IPS-NIHi7 (cell line): ENCODE measurements at regions not wholly inside any gene's neighbourhood (a gene's known extent, or its start where the extent isn't known, plus 50 kb on each side); places are given as distances from the start of the nearest gene placed in this dataset.
A peak's percentile ranks its signal among the peaks of the same experiment; 100 is the strongest.
"Not testable (repeated sequence)": the region's sequence is repeated elsewhere in the genome, so short reads cannot be mapped to it uniquely, and the experiment has no call there.

ENCODE experiments used
- DNase-seq: peaks from one replicate; pipeline ENCODE4 v3.0.0; 2012; ENCODE audit warnings: mixed read lengths; ENCODE audit errors: extremely low spot score

DNA sequence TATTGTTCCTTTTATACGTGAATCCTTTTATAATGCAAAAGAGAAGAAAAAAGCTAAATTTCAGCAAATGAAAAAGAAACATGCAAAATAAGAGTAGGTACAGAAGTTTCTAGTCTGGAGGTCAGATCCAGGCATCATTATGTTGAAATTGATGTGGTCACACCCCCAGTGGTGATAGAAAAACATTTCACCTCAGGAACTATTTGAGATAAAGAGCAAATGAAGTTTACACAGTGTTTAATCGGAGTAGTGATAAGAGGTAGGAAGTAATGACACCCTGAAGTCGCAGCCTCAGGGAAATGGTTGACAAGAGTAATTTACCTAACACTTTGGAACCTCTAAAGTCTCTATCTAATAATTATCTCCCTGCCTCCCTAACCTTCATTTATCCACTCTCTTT, 536.0 kb upstream of the STEAP1 start:
- DNase-seq = no peak

DNA sequence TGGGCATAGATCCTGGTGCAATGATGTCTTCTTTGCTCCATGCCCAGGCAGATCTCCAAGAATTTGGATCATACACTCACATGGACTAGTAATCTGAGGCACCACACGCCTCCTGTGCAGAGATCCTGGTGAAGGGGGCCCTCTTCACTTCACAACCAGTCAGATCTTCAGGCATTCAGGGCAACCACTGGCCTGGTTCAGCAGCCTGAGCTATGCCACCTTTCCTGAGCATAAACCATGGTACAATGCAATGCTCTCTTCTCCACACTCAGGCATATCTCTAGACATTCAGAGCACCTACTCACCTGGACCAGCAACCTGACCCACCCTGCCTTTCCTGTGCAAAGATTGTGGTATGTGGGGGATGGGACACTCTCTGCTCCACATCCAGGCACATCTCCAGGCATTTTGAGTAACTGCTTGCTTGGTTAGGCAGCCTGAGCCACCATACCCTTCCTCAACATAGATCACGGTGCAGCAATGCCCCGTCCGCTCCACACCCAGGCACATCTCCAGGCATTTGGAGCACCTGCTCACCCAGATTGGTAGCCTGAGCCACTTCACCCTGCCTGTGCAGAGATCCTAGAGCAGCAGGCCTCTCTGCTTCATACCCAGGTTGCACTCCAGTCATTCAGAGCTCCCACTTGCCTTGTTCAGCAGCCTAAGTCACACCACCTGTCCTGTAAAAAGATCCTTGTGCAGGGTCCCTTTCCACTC, 532.2 kb upstream of the STEAP1 start:
- DNase-seq = no peak

- peak; percentile 52 for DNase-seq
Observed at GRCh38 chr7:89623018-89623672, 531.1 kb upstream of the STEAP1 start.

DNA sequence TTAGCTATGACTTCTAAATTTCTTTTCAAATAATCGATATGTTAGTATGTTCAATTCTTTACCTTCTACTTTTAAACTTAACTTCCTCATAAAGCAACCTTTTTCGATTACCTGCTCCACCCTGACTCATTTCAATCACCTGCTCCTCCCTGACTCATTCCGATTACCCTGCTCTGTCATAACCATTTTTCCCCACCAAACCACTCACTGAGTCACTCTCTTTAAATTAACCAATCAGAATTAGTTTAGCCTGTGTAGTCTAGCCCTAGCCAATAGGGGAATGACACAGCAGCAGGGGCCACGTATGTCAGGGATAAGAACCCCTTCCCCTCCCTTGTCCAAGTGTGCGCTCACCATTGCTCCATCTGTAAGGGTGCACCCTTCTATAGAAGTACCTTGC, 530.1 kb upstream of the STEAP1 start:
- DNase-seq = not testable (repeated sequence)

DNA sequence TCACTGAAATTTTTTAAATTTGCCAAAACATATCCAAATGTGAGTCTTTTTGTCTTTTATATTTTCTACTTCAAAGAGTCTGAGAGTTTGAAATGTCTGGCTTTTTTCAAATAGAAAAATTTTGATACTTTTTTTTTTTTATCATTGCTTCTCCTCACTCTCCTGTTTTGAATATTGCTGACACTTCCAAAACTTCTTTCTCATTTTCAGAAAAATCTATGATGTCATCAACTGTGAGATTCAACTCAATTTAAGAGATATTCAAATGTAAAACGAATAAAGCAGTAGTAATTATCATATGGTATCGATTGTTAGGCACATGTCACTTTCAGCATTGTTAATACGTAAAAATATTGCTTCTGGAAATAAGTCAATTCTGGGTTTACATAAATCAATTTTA, 505.8 kb upstream of the STEAP1 start:
- DNase-seq = no peak

- DNase-seq = no peak
Observed at GRCh38 chr7:89655946-89656345, 498.3 kb upstream of the STEAP1 start.

DNA sequence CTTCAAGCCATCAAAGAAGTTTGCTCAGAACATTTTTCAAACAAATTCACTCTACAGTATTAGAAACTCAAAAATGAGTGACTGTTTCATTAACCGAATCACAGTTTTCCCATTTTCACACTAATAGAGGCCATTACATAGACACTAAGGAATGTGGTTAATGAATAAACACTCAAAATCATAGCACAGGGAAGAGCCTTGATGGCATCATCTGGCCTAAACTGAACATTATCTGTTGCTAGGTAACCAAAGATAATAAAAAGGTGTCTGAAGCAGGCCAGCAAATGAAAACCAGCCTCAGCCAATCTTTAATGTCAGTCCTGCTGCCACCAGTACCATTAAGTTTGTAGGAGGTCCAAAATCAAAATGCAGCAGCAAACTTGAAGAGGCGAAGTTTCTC, 492.4 kb upstream of the STEAP1 start:
- no peak for DNase-seq

- DNase-seq = no peak
Observed at GRCh38 chr7:89666136-89666835, 488.0 kb upstream of the STEAP1 start.

GRCh38 chr7:89680161-89680560, 474.1 kb upstream of the STEAP1 start:
- no peak for DNase-seq

DNA sequence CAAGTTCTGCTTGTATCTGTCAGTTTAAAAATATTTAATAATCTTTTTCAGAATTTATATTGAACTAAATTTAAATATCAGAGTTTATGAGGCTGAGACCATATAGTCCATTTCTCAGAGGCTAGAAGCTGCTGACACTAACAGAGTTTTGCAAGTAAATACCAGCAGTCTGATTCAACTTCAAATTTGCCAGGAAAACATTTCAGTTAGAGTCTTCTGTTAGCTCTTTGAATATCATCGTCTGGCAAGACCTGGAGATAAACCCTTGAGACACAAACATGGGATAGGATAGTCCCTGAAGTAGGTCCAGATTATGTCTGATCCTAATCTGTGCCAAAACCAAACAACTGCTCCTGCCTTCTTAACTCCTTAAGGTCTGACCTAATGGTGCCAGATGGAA, 472.8 kb upstream of the STEAP1 start:
- DNase-seq = no peak

DNA sequence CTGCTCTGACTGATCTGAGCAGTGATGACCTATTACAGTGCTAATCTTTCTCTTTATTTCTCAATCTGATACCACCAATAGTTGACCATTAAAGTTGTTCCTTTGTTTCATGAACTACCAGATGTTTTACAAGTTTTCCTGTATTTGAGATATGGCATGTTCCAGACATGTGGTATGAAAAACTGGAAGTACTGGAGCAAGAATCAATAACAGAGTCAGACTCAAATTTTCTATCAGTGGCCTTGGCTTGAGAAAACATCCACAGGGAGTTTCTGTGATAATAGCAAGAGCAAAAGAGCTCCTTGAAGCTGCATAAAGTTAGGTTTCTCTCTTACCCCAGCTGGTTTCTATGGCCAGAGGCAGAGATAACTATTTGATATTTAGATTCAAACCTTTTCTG, 469.0 kb upstream of the STEAP1 start:
- DNase-seq = no peak

DNA sequence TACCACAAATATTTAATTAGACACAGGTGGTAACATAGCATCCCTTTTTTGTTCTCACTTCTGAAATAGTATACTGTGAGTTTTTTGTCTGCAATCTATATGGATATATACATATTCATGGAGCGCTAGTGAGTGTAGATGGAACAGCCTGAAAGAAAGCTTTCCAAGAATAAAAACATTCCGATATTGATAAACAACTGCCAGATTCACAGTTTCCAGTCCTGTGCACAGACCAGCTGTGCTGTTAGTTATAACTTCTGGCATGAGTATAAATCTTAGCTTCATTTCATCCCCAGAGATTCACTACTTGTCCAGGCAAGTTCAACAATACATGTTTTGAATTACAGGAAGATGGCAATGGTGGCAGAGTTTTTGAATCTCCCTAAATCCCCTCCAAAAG, 467.1 kb upstream of the STEAP1 start:
- DNase-seq = no peak

GRCh38 chr7:89695241-89695640, 459.0 kb upstream of the STEAP1 start:
- no peak for DNase-seq

DNA sequence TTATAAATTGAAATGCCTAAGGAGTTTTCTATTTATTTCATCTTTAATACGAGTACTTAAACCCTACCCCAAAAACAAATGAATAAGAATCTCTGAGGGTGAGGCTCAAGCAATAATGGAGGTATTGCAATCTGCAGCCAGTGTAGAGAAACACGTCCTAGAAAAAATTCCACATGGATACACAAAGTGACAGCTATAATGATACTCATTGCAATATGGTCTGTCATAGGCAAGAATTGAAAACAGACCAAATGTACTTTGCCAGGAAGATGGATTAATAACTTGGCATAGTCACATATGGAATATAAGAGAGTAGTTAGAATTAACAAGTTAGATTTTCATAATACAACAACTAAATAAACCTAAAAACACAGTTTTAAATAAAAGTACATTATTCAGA, 440.1 kb upstream of the STEAP1 start:
- no peak for DNase-seq

DNA sequence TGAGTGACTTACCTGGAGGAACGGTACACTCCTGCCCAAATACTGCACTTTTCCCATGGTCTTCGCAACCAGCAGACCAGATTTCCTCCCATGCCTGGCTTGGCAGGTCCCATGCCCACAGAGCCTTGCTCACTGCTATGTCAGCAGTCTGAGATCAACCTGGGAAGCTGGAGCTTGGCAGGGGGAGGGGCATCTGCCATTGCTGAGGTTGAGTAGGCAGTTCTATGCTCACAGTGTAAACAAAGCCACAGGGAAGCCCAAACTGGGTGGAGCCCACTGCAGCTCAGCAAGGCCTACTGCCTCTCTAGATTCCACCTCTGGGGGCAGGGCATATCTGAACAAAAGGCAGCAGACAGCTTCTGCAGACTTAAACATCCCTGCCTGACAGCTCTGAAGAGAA, 435.3 kb upstream of the STEAP1 start:
- DNase-seq = peak; percentile 9

GRCh38 chr7:89728481-89728880, 425.8 kb upstream of the STEAP1 start:
- no peak for DNase-seq

DNA sequence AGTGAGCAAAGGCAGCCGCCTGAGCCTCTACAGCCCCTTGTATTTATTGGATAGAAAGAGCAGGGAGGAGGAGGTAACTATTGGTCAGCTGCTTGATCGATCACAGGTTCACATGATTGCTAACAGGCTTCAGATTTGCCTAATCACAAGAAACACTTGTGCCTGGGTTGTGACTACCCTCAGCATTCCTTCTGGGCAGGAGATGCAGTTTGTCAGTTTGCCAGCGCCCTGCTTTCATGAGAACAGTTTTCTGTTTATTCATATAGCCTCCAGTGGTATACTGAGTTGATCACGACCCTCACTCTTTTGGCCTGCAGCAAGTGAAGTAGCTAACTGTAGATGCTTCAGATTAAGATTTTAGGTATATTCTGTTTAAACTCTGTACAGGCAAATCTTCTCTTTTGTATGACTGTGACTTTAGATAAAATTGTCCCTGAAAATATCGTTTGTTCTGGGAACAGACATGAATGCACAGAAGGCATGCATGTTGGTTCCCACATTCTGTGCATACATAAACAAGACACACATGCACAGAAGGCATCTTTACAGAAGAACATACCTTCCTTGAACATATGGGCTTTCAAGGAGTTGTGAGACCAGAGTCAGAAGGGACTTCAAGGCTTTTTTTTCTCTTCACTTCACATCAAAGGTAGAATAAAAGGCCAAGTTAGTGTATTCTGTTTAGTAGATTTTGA, 422.4 kb upstream of the STEAP1 start:
- DNase-seq = no peak

DNA sequence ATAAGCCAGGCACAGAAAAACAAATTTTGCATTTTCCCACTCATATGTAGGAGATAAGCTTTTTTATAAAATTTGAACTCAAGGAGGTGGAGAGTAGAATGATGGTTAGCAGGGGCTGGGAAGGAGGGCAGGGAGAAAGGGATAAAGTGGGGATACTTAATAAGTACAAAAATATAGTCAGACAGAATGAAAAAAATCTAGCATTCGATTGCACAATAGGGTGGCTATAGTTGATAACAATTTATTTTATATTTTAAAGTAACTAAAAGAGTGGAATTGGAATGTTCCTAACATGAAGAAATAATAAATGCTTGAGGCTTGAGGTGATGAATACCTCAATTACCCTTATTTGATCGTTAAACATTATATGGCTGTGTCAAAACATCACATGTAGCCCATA, 415.7 kb upstream of the STEAP1 start:
- DNase-seq = no peak

DNA sequence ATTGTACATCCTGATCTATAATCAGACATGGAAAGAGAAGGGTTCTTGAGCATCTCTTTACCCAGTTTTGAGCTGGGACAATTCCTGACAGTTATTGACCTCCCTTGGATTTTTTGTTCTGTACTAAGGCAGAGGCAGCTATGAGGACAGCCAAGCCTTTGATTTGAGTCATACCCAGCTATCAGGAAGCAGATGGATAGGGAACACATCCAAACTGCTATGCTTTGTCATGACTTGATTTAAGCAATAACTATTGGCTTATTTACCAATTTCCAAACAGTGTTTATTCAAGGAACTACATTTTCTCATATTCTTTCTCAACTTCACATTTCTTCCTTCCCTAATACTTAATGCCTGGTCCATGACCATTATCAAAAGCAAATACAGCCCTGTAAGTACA, 396.4 kb upstream of the STEAP1 start:
- DNase-seq = no peak

DNA sequence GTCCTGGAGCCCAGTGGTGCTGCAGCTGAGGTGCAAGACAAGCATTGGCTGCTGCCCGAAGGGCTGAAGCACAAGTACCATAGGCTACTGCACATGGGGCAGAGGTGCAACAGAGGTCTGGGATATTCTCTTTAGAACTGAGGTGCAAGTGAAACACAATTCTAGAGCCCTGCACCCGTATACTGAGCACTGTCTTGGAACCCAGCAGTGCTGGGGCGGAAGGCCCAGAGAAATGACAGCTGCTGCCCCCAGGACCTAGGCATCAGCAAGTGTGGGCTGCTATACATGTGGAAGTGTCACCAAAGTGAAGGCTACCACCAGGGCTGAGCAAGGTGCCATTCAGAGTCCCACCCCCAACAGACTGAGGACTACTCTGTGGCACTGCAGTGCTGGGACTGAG, 393.6 kb upstream of the STEAP1 start:
- no peak for DNase-seq

DNA sequence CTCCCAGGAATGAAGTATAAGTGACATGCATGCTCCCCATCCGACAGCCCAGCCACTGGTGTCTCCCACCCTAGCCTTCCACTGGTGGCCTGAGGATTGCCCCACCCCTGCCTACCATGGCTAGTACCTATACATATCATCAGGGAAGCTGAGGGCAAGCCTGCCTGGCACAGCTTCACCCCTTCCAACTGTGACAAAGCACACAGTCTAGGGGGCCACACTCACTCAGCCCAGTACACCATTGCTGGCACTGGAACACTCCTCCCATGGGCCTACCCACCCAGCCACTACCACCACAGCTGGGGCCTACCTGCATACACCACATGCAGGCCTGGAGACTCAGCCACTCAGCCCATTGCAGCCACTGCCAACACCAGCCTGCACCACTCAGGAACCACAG, 393.1 kb upstream of the STEAP1 start:
- no peak for DNase-seq

GRCh38 chr7:89770161-89770560, 384.1 kb upstream of the STEAP1 start:
- no peak for DNase-seq
